ENCODE measurements at regions not wholly inside any gene's neighbourhood (a gene's known extent, or its start where the extent isn't known, plus 50 kb on each side); places are given as distances from the start of the nearest gene placed in this dataset.
A peak's percentile ranks its signal among the peaks of the same experiment; 100 is the strongest.

GRCh38 chr12:43066471-43066870 is 476.9 kb upstream of the PRICKLE1 start:
- WGBS (ENCODE audit: insufficient coverage, low lambda C conversion rate), result 92% methylated on average over 2 of the region's 2 CpGs
- H3K9me3 ChIP-seq (ENCODE audit: control insufficient read depth, low read depth, low read length), result no peaks in the 10 kb centered on the region
- H3K4me1 ChIP-seq (ENCODE audit: control insufficient read depth, insufficient read depth, low read length), result no peaks in the 10 kb centered on the region
- H3K27me3 ChIP-seq (ENCODE audit: control insufficient read depth, insufficient read depth, low read length), result no peaks in the 10 kb centered on the region
- H3K4me3 ChIP-seq (ENCODE audit: low read length), result no peak overlapping the region
- H3K36me3 ChIP-seq (ENCODE audit: control insufficient read depth, insufficient read depth, low read length), result no peaks in the 10 kb centered on the region
- no peak overlapping the region for H3K27ac ChIP-seq (ENCODE audit: low read length)
- no peak for DNase-seq

GRCh38 chr12:43063650-43064049 is 474.1 kb upstream of the PRICKLE1 start:
- no peak overlapping the region for H3K4me3 ChIP-seq (ENCODE audit: low read length)
- no peaks in the 10 kb centered on the region for H3K9me3 ChIP-seq (ENCODE audit: control insufficient read depth, low read depth, low read length)
- H3K4me1 ChIP-seq (ENCODE audit: control insufficient read depth, insufficient read depth, low read length), result no peaks in the 10 kb centered on the region
- H3K27ac ChIP-seq (ENCODE audit: low read length), result no peak overlapping the region
- no peaks in the 10 kb centered on the region for H3K36me3 ChIP-seq (ENCODE audit: control insufficient read depth, insufficient read depth, low read length)
- H3K27me3 ChIP-seq (ENCODE audit: control insufficient read depth, insufficient read depth, low read length), result no peaks in the 10 kb centered on the region
- WGBS (ENCODE audit: insufficient coverage, low lambda C conversion rate), result 81% methylated on average over 3 of the region's 3 CpGs
- no peak for DNase-seq

DNA sequence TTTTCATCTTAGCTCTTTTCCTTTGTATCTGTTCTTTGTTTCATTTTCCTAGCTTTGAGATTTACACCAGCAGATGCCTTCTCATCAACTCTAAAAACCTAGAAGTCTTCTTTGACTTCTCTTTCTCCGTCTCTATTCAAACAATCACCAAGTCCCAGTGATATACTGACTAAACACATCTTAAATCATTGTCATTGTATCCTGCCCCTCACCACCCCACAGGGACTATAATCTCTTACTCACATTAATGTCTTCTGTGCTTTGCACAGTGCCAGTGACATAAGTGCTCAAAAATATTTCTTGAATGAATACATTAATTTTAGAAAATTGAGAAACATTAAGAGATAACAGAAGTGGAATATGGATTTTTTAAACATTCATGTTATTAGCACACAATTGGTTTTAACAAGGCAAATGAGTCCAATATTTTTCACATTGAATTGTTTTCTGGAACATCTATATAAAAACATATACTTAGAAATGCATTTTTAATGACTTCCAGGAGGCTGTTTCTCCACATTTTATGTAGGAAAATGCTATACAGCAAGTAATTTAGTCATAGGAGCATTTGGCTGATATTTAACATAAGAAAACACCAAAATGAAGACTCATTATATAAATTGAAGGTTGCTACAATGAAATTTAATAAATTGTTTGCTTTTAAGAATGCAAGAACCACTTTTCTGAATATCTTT is 472.8 kb upstream of the PRICKLE1 start:
- Histone ChIP-seq H3K9me3 (ENCODE audit: control insufficient read depth, low read depth, low read length) (no peaks in the 10 kb centered on the region), H3K4me1 (ENCODE audit: control insufficient read depth, insufficient read depth, low read length) (no peaks in the 10 kb centered on the region), H3K36me3 (ENCODE audit: control insufficient read depth, insufficient read depth, low read length) (no peaks in the 10 kb centered on the region), H3K4me3 (ENCODE audit: low read length) (no peak overlapping the region), H3K27me3 (ENCODE audit: control insufficient read depth, insufficient read depth, low read length) (no peaks in the 10 kb centered on the region), H3K27ac (ENCODE audit: low read length) (no peak overlapping the region)
- DNase-seq, result no peak
- WGBS (ENCODE audit: insufficient coverage, low lambda C conversion rate), result 22% methylated on average over 1 of the region's 1 CpG

DNA sequence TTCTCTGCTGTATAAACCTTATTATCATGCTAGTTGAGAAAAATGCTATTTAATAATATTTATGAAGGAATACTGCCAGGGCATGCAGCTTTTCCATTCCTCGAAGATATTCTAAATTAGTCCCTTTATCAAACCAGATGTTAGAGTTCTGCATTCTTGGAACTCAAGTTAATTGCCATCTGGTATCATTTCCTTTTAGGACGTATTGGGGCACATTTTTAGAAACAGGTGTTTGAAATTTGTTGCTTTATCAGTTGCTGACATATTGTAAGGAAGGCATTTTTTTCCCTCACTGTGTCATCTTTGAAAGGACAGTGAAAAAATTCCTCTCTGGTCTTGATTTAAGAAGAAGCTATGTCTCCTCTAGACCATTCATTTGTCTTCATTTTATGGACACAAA is 471.2 kb upstream of the PRICKLE1 start:
- Histone ChIP-seq H3K36me3 (ENCODE audit: control insufficient read depth, insufficient read depth, low read length) (no peaks in the 10 kb centered on the region), H3K27me3 (ENCODE audit: control insufficient read depth, insufficient read depth, low read length) (no peaks in the 10 kb centered on the region), H3K9me3 (ENCODE audit: control insufficient read depth, low read depth, low read length) (no peaks in the 10 kb centered on the region), H3K27ac (ENCODE audit: low read length) (no peak overlapping the region), H3K4me3 (ENCODE audit: low read length) (no peak overlapping the region), H3K4me1 (ENCODE audit: control insufficient read depth, insufficient read depth, low read length) (no peaks in the 10 kb centered on the region)
- WGBS (ENCODE audit: insufficient coverage, low lambda C conversion rate), result 20% methylated on average over 1 of the region's 2 CpGs
- DNase-seq, result no peak

GRCh38 chr12:43058616-43059015 is 469.1 kb upstream of the PRICKLE1 start:
- H3K9me3 ChIP-seq (ENCODE audit: control insufficient read depth, low read depth, low read length), result no peaks in the 10 kb centered on the region
- no peak overlapping the region for H3K27ac ChIP-seq (ENCODE audit: low read length)
- no peaks in the 10 kb centered on the region for H3K4me1 ChIP-seq (ENCODE audit: control insufficient read depth, insufficient read depth, low read length)
- H3K4me3 ChIP-seq (ENCODE audit: low read length), result no peak overlapping the region
- WGBS (ENCODE audit: insufficient coverage, low lambda C conversion rate), result 93% methylated on average over 3 of the region's 4 CpGs
- DNase-seq, result no peak
- H3K36me3 ChIP-seq (ENCODE audit: control insufficient read depth, insufficient read depth, low read length), result no peaks in the 10 kb centered on the region
- H3K27me3 ChIP-seq (ENCODE audit: control insufficient read depth, insufficient read depth, low read length), result no peaks in the 10 kb centered on the region

- DNase-seq, result no peak
- H3K4me1 ChIP-seq (ENCODE audit: control insufficient read depth, insufficient read depth, low read length), result no peaks in the 10 kb centered on the region
- no peak overlapping the region for H3K27ac ChIP-seq (ENCODE audit: low read length)
- no peaks in the 10 kb centered on the region for H3K9me3 ChIP-seq (ENCODE audit: control insufficient read depth, low read depth, low read length)
- no peak overlapping the region for H3K4me3 ChIP-seq (ENCODE audit: low read length)
- H3K27me3 ChIP-seq (ENCODE audit: control insufficient read depth, insufficient read depth, low read length), result no peaks in the 10 kb centered on the region
- no peaks in the 10 kb centered on the region for H3K36me3 ChIP-seq (ENCODE audit: control insufficient read depth, insufficient read depth, low read length)
Observed at GRCh38 chr12:43057566-43057965, 468.0 kb upstream of the PRICKLE1 start.

GRCh38 chr12:43054085-43054484 is 464.5 kb upstream of the PRICKLE1 start:
- no peaks in the 10 kb centered on the region for H3K36me3 ChIP-seq (ENCODE audit: control insufficient read depth, insufficient read depth, low read length)
- H3K27ac ChIP-seq (ENCODE audit: low read length), result no peak overlapping the region
- no peak overlapping the region for H3K4me3 ChIP-seq (ENCODE audit: low read length)
- H3K4me1 ChIP-seq (ENCODE audit: control insufficient read depth, insufficient read depth, low read length), result no peaks in the 10 kb centered on the region
- no peaks in the 10 kb centered on the region for H3K27me3 ChIP-seq (ENCODE audit: control insufficient read depth, insufficient read depth, low read length)
- 100% methylated on average over 2 of the region's 2 CpGs for WGBS (ENCODE audit: insufficient coverage, low lambda C conversion rate)
- no peak for DNase-seq
- no peaks in the 10 kb centered on the region for H3K9me3 ChIP-seq (ENCODE audit: control insufficient read depth, low read depth, low read length)

GRCh38 chr12:43052441-43052840 is 462.9 kb upstream of the PRICKLE1 start:
- no peak overlapping the region for H3K4me3 ChIP-seq (ENCODE audit: low read length)
- no peak overlapping the region for H3K27ac ChIP-seq (ENCODE audit: low read length)
- H3K36me3 ChIP-seq (ENCODE audit: control insufficient read depth, insufficient read depth, low read length), result no peaks in the 10 kb centered on the region
- no peaks in the 10 kb centered on the region for H3K4me1 ChIP-seq (ENCODE audit: control insufficient read depth, insufficient read depth, low read length)
- DNase-seq, result peak in 1 of 2 donors; percentile 8
- WGBS (ENCODE audit: insufficient coverage, low lambda C conversion rate), result 15% methylated on average over 3 of the region's 6 CpGs
- H3K9me3 ChIP-seq (ENCODE audit: control insufficient read depth, low read depth, low read length), result no peaks in the 10 kb centered on the region
- H3K27me3 ChIP-seq (ENCODE audit: control insufficient read depth, insufficient read depth, low read length), result no peaks in the 10 kb centered on the region

DNA sequence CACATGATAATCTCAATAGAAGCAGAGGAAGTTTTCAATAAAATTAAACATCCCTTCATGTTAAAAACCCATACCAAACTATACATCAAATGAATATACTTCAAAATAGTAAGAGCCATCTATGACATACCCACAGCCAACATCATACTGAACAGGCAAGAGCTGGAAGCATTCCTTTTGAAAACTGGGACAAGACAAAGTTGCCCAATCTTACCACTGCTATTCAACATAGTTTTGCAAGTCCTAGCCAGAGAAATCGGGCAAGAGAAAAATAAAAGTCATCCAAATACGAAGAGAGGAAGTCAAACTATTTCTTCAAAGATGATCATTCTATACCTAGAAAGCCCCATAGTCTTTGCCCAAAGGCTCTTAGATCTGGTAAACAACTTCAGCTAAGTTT is 454.7 kb upstream of the PRICKLE1 start:
- no peaks in the 10 kb centered on the region for H3K36me3 ChIP-seq (ENCODE audit: control insufficient read depth, insufficient read depth, low read length)
- 100% methylated on average over 1 of the region's 2 CpGs for WGBS (ENCODE audit: insufficient coverage, low lambda C conversion rate)

DNA sequence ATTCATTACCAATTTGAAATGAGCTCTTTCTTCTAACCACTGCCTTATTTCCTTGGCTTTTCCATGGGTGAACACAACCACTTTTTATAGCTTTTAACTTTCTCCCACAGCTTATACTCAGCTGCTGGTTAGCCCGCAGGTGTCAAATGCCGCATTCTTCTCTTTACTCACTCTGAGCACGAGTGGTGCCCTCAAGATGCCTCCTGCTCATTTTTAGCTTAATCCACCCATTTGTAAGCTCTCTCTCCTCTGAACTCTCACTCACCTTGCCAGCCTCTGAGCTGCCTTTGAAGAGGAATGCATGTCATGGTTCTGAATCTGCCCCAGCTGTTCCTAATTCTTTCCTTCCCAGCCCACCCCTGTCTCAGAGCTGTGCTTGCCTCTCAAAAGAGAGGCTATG is 449.4 kb upstream of the PRICKLE1 start:
- DNase-seq, result no peak
- WGBS (ENCODE audit: insufficient coverage, low lambda C conversion rate), result 85% methylated on average over 3 of the region's 3 CpGs
- H3K9me3 ChIP-seq (ENCODE audit: control insufficient read depth, low read depth, low read length), result no peaks in the 10 kb centered on the region
- H3K36me3 ChIP-seq (ENCODE audit: control insufficient read depth, insufficient read depth, low read length), result no peaks in the 10 kb centered on the region
- H3K27ac ChIP-seq (ENCODE audit: low read length), result no peak overlapping the region
- no peaks in the 10 kb centered on the region for H3K27me3 ChIP-seq (ENCODE audit: control insufficient read depth, insufficient read depth, low read length)
- no peak overlapping the region for H3K4me3 ChIP-seq (ENCODE audit: low read length)
- H3K4me1 ChIP-seq (ENCODE audit: control insufficient read depth, insufficient read depth, low read length), result no peaks in the 10 kb centered on the region

More for the DNA sequence above, 454.7 kb upstream of the PRICKLE1 start:
- no peak for DNase-seq
- Histone ChIP-seq H3K4me1 (ENCODE audit: control insufficient read depth, insufficient read depth, low read length) (no peaks in the 10 kb centered on the region), H3K27ac (ENCODE audit: low read length) (no peak overlapping the region), H3K4me3 (ENCODE audit: low read length) (no peak overlapping the region), H3K9me3 (ENCODE audit: control insufficient read depth, low read depth, low read length) (no peaks in the 10 kb centered on the region), H3K27me3 (ENCODE audit: control insufficient read depth, insufficient read depth, low read length) (no peaks in the 10 kb centered on the region)

DNA sequence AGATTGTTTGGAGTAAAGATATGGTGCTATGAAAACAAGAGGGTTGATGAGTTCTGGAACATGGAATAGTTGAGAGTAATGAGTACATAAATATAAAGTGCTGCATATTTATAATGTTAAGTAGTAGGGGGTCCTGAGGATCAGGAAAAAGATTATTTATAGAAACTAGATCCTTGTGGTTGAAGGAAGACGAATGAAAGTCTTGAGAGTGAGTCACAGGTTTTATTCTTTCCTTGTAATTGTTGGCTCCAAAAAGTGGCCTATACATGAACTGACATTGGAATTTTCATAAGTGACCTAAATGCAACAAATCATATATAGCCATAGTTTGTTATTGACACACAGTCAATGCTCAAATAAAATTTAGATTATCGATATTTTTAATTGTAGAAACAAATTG is 440.4 kb upstream of the PRICKLE1 start:
- 90% methylated on average over 2 of the region's 2 CpGs for WGBS (ENCODE audit: insufficient coverage, low lambda C conversion rate)
- no peaks in the 10 kb centered on the region for H3K27me3 ChIP-seq (ENCODE audit: control insufficient read depth, insufficient read depth, low read length)
- H3K4me1 ChIP-seq (ENCODE audit: control insufficient read depth, insufficient read depth, low read length), result no peaks in the 10 kb centered on the region
- no peaks in the 10 kb centered on the region for H3K36me3 ChIP-seq (ENCODE audit: control insufficient read depth, insufficient read depth, low read length)
- no peak overlapping the region for H3K4me3 ChIP-seq (ENCODE audit: low read length)
- no peak overlapping the region for H3K27ac ChIP-seq (ENCODE audit: low read length)
- DNase-seq, result no peak
- H3K9me3 ChIP-seq (ENCODE audit: control insufficient read depth, low read depth, low read length), result no peaks in the 10 kb centered on the region

Data from large intestine (tissue), 3 donors.